ENCODE measurements at regions not wholly inside any gene's neighbourhood (a gene's known extent, or its start where the extent isn't known, plus 50 kb on each side); places are given as distances from the start of the nearest gene placed in this dataset.

- Histone ChIP-seq H3K4me1 (ENCODE audit: control insufficient read depth in 5 of 5, insufficient read depth in 5 of 5, low read length in 5 of 5) (no peaks in the 10 kb centered on the region), H3K27me3 (ENCODE audit: control insufficient read depth in 3 of 3, insufficient read depth in 3 of 3, low read length in 2 of 3) (no peaks in the 10 kb centered on the region), H3K4me3 (no peak overlapping the region), H3K9me3 (ENCODE audit: control insufficient read depth in 4 of 4, insufficient read depth in 3 of 4, low read length in 3 of 4) (peaks cover 0 to 6% (median 0%) of the 10 kb centered on the region in 4 donors), H3K9ac (ENCODE audit: insufficient read depth in 1 of 2, low read length in 2 of 2) (no peak overlapping the region), H3K36me3 (ENCODE audit: control insufficient read depth in 4 of 4, insufficient read depth in 4 of 4, low read length in 4 of 4) (no peaks in the 10 kb centered on the region), H3K27ac (ENCODE audit: low read depth in 1 of 2, low read length in 1 of 2) (no peak overlapping the region)
- WGBS, 2 donors: 75 to 88% methylated on average over 1 of the region's 1 CpG
- ATAC-seq (ENCODE audit: insufficient read depth, low FRiP score) (no peak), DNase-seq (no peak)
- no peak for TF ChIP-seq CTCF (IDR thresholded peaks at IDR 0.05; ENCODE audit: control extremely low read depth, extremely low read depth)
Measured at GRCh38 chr1:56339093-56339492, 240.3 kb downstream of the PLPP3 start.

GRCh38 chr1:56336982-56337381 is 242.4 kb downstream of the PLPP3 start:
- Histone ChIP-seq H3K4me3 (no peak overlapping the region), H3K4me1 (ENCODE audit: control insufficient read depth in 5 of 5, insufficient read depth in 5 of 5, low read length in 5 of 5) (no peaks in the 10 kb centered on the region), H3K9ac (ENCODE audit: insufficient read depth in 1 of 2, low read length in 2 of 2) (no peak overlapping the region), H3K27ac (ENCODE audit: low read depth in 1 of 2, low read length in 1 of 2) (no peak overlapping the region), H3K27me3 (ENCODE audit: control insufficient read depth in 3 of 3, insufficient read depth in 3 of 3, low read length in 2 of 3) (no peaks in the 10 kb centered on the region), H3K9me3 (ENCODE audit: control insufficient read depth in 4 of 4, insufficient read depth in 3 of 4, low read length in 3 of 4) (peaks cover 0 to 6% (median 0%) of the 10 kb centered on the region in 4 donors), H3K36me3 (ENCODE audit: control insufficient read depth in 4 of 4, insufficient read depth in 4 of 4, low read length in 4 of 4) (no peaks in the 10 kb centered on the region)
- ATAC-seq (ENCODE audit: insufficient read depth, low FRiP score) (no peak), DNase-seq (no peak)
- TF ChIP-seq CTCF (IDR thresholded peaks at IDR 0.05; ENCODE audit: control extremely low read depth, extremely low read depth): no peak
- WGBS, 2 donors: 92 to 94% methylated on average over 2 of the region's 2 CpGs

GRCh38 chr1:56335394-56335793 is 244.0 kb downstream of the PLPP3 start:
- 92 to 100% methylated on average over 1 of the region's 1 CpG for WGBS, 2 donors
- H3K27ac ChIP-seq (ENCODE audit: low read depth in 1 of 2, low read length in 1 of 2): no peak overlapping the region
- TF ChIP-seq CTCF (IDR thresholded peaks at IDR 0.05; ENCODE audit: control extremely low read depth, extremely low read depth): no peak

GRCh38 chr1:56334047-56334446 is 245.3 kb downstream of the PLPP3 start:
- Histone ChIP-seq H3K27me3 (ENCODE audit: control insufficient read depth in 3 of 3, insufficient read depth in 3 of 3, low read length in 2 of 3) (no peaks in the 10 kb centered on the region), H3K36me3 (ENCODE audit: control insufficient read depth in 4 of 4, insufficient read depth in 4 of 4, low read length in 4 of 4) (no peaks in the 10 kb centered on the region), H3K4me3 (no peak overlapping the region), H3K9me3 (ENCODE audit: control insufficient read depth in 4 of 4, insufficient read depth in 3 of 4, low read length in 3 of 4) (no peaks in the 10 kb centered on the region), H3K9ac (ENCODE audit: insufficient read depth in 1 of 2, low read length in 2 of 2) (no peak overlapping the region), H3K4me1 (ENCODE audit: control insufficient read depth in 5 of 5, insufficient read depth in 5 of 5, low read length in 5 of 5) (peaks cover 0 to 2% (median 0%) of the 10 kb centered on the region in 5 donors), H3K27ac (ENCODE audit: low read depth in 1 of 2, low read length in 1 of 2) (no peak overlapping the region)
- 82 to 85% methylated on average over 2 of the region's 2 CpGs for WGBS, 2 donors
- TF ChIP-seq CTCF (IDR thresholded peaks at IDR 0.05; ENCODE audit: control extremely low read depth, extremely low read depth): no peak
- no peak for DNase-seq
- no peak for ATAC-seq (ENCODE audit: insufficient read depth, low FRiP score)

More at GRCh38 chr1:56335394-56335793, 244.0 kb downstream of the PLPP3 start:
- Histone ChIP-seq H3K9ac (ENCODE audit: insufficient read depth in 1 of 2, low read length in 2 of 2) (no peak overlapping the region), H3K27me3 (ENCODE audit: control insufficient read depth in 3 of 3, insufficient read depth in 3 of 3, low read length in 2 of 3) (no peaks in the 10 kb centered on the region), H3K9me3 (ENCODE audit: control insufficient read depth in 4 of 4, insufficient read depth in 3 of 4, low read length in 3 of 4) (peaks cover 0 to 4% (median 0%) of the 10 kb centered on the region in 4 donors), H3K4me3 (no peak overlapping the region), H3K4me1 (ENCODE audit: control insufficient read depth in 5 of 5, insufficient read depth in 5 of 5, low read length in 5 of 5) (peaks cover 0 to 2% (median 0%) of the 10 kb centered on the region in 5 donors), H3K36me3 (ENCODE audit: control insufficient read depth in 4 of 4, insufficient read depth in 4 of 4, low read length in 4 of 4) (no peaks in the 10 kb centered on the region)
- DNase-seq (no peak), ATAC-seq (ENCODE audit: insufficient read depth, low FRiP score) (no peak)
